ENCODE measurements at regions not wholly inside any gene's neighbourhood (a gene's known extent, or its start where the extent isn't known, plus 50 kb on each side); places are given as distances from the start of the nearest gene placed in this dataset.
A peak's percentile ranks its signal among the peaks of the same experiment; 100 is the strongest.

DNA sequence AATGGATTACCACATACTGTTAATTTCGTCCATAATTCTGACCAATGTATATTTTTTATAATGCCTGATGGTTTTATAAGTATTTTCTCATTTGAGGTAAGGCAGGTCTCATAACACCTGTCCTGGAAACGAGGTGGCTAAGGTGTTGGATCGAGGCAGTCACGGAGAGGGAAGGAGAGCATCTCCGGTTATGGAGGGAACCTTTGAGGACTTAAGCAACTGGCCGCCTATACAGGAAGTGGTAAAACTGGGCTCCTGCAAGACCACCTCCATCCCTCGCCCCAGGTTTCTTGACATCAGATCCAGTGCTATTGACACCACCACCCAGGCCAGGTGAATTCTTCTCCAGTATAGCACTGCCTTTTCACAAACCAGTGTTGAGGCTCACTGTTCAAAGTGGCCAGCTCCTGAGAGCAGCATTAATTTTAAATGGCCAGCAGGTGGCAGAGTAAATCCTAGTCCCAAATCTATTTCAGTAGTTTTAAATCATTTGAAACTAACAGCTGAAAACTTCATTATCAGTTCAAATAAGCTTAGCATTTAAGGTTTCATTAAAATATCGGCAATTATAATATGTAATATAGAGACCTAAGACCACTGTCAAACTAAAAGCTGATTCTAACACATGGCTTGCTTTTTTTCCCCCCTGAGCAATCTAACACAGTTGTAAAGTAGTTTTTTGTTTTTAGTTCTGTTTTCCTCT, 100.8 kb downstream of the PPM1A start:
- no peak for ATAC-seq
- peak; percentile 17 for DNase-seq
- H3K36me3 Mint-ChIP-seq (ENCODE audit: low read depth): no peaks in the 10 kb centered on the region
- no peaks in the 10 kb centered on the region for H3K9me3 Mint-ChIP-seq
- H3K4me3 Mint-ChIP-seq: no peak overlapping the region
- H3K4me1 Mint-ChIP-seq: no peaks in the 10 kb centered on the region
- H3K27me3 Mint-ChIP-seq: no peaks in the 10 kb centered on the region
- no peak overlapping the region for H3K27ac Mint-ChIP-seq

DNA sequence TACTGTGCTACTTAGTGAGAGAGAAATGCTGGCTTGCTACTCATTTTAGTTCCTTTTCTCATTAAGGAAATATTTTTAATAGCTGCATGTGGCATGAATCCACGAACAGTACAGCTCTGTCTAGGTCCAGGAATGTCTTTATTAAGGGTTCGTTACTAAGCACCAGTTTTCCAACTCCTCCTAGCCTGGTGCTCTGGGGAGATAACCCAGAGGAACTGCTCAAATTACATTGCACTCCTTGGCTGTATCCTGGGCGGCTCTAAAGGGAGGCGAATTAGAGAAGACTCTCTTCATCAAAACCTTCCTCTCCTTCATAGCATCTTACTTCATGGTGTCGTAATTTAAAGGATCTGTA, 101.3 kb downstream of the PPM1A start:
- ATAC-seq (no peak), DNase-seq (no peak)
- Mint-ChIP-seq H3K27ac (no peak overlapping the region), H3K4me3 (no peak overlapping the region), H3K36me3 (ENCODE audit: low read depth) (no peaks in the 10 kb centered on the region), H3K4me1 (no peaks in the 10 kb centered on the region), H3K9me3 (no peaks in the 10 kb centered on the region), H3K27me3 (no peaks in the 10 kb centered on the region)

DNA sequence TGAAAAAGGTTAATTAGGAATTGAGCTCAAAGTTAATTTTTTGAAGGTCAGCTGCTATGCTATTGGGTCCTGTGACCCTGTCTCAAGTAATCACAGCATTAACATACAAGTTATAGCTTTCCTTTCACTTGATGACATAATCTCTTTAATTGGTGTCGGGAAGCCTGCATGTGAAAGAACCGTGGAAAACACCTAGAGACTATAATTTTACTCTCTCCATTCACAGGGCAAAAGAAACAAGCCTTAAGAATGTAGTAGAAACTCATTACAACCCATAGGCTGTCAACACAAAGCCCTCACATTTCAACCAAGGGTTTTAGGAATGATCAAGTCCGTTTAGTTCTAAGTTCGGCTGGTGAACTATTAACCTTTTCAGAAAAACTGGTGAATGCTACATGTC, 104.4 kb downstream of the PPM1A start:
- no peak overlapping the region for H3K4me3 Mint-ChIP-seq
- H3K27me3 Mint-ChIP-seq: no peaks in the 10 kb centered on the region

DNA sequence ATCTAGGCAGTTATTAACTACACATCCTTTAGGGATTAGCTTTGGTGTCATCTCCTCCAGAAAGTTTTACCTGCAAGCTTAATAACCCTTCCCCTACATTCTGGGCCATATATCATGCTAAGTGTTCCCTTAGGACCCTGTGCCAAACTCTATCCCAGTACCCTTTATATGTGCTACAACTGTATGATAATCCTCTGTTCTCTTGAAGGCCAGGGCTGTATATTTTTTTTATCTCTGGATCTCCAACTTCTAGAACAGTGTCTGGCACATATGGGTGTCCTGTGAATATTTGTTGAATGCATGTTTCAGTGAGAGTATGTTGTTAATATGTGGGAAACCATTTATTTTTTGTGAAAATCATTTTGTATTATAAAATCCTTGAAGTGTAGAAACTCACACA, 106.7 kb downstream of the PPM1A start:
- Mint-ChIP-seq H3K27ac (no peak overlapping the region), H3K36me3 (ENCODE audit: low read depth) (no peaks in the 10 kb centered on the region), H3K4me3 (no peak overlapping the region), H3K4me1 (no peaks in the 10 kb centered on the region), H3K9me3 (no peaks in the 10 kb centered on the region), H3K27me3 (no peaks in the 10 kb centered on the region)
- ATAC-seq: no peak
- DNase-seq: no peak

More for the DNA sequence above, 104.4 kb downstream of the PPM1A start:
- no peaks in the 10 kb centered on the region for H3K9me3 Mint-ChIP-seq
- ATAC-seq: no peak
- no peak for DNase-seq
- no peak overlapping the region for H3K27ac Mint-ChIP-seq
- H3K36me3 Mint-ChIP-seq (ENCODE audit: low read depth): no peaks in the 10 kb centered on the region
- H3K4me1 Mint-ChIP-seq: no peaks in the 10 kb centered on the region

DNA sequence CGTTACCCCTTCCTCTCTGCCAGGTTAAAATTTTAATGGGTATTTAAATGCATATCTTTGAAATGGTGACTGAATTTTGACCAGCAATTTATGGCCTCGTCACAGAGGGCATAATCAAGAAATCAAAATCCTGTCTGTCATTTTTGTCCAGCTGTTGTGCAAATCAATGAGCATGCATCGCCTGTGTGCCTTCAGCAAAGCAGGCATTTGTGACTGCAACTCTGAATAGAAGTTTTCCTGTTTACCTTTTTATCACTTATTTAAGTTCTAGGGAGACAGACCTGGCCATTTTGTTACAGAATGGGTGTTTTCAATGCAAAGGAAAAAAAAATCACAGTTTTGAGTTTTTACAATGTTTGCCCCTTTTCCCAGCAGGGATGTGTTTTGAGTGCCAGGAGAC, 107.4 kb downstream of the PPM1A start:
- DNase-seq (no peak), ATAC-seq (no peak)
- H3K4me1 Mint-ChIP-seq: no peaks in the 10 kb centered on the region
- no peak overlapping the region for H3K27ac Mint-ChIP-seq
- no peak overlapping the region for H3K4me3 Mint-ChIP-seq
- no peaks in the 10 kb centered on the region for H3K36me3 Mint-ChIP-seq (ENCODE audit: low read depth)
- H3K9me3 Mint-ChIP-seq: no peaks in the 10 kb centered on the region
- H3K27me3 Mint-ChIP-seq: no peaks in the 10 kb centered on the region

DNA sequence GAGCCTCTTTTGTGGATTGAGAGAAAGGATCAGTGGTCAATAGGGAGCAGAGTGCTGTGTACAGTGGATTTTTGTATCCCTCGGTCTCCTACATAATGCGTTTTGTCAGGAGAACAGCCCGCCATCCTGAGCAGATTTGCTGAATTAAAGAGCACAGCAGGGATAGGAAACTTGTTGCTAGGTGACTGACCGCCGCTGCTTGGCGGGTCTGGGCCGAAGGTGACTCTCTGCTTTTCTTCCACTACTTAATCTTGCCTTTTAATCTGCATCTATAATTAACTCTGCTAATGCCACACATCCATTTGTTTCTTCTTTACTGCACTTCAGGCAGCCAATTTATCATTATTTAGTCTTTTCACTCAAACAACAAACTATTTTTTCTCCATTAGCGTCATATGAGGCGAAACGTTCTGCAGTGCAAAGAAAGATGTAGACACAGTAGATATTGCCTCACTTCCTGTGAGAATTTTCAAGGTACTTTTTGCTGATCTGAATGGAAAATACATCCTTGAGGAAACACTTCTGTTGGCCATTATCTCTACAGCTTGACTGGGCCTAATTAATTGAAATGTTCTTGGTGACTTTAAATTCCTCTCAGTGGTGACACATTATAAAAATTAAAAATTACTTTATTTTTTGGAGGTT, 108.0 kb downstream of the PPM1A start:
- ATAC-seq (no peak), DNase-seq (no peak)
- no peak overlapping the region for H3K27ac Mint-ChIP-seq

DNA sequence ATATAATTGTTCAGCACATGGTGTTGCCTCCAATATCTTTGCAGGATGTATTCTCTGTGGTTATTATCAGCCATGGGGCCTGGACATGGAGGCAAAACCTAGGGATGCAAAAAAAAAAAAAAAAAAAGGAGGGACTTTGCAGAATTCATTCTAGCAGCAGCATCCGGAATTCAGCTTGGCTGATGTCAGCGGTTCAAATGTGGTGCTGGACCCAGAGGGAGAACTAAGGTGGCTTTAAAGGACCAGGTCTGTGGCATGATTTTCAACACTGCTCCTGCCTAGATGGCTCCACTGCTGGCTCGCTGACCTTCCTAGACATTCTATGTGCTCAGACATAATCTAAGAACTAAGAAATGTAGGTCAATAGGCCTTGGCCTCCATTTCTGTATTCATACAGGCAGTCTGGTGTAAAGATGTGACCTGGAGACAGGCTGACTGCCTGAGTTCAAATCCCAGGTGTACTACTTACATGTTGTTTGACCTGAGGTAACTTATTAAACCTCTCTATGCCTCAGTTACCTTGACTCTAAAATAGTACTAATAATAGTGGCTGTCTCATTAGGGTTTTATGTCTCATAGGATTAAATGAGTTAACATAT, 108.6 kb downstream of the PPM1A start:
- Mint-ChIP-seq H3K36me3 (ENCODE audit: low read depth) (no peaks in the 10 kb centered on the region), H3K27me3 (no peaks in the 10 kb centered on the region), H3K27ac (no peak overlapping the region), H3K9me3 (no peaks in the 10 kb centered on the region), H3K4me1 (no peaks in the 10 kb centered on the region), H3K4me3 (no peak overlapping the region)
- ATAC-seq (no peak), DNase-seq (no peak)

More for the DNA sequence above, 108.0 kb downstream of the PPM1A start:
- Mint-ChIP-seq H3K9me3 (no peaks in the 10 kb centered on the region), H3K27me3 (no peaks in the 10 kb centered on the region), H3K4me1 (no peaks in the 10 kb centered on the region), H3K36me3 (ENCODE audit: low read depth) (no peaks in the 10 kb centered on the region), H3K4me3 (no peak overlapping the region)

DNA sequence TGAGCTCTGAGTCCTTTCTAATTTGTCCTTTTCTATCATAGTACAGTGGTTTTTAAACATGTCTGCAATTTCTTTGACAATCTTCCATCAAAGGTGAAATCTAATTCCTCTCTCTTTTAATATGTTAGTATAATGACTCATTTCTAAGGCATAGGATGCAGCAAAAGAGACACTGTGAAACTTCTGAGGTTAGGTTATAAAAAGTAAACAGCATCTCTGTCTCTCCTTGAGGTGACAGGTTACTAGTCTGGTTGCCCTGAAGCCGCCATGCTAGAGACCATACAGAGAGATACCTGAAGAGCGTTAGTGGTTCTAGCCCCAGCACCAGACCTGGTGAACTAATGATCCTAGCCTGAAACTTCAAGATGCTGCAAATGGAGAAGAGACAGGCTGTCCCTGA, 114.3 kb downstream of the PPM1A start:
- no peak overlapping the region for H3K27ac Mint-ChIP-seq
- ATAC-seq: no peak
- no peaks in the 10 kb centered on the region for H3K36me3 Mint-ChIP-seq (ENCODE audit: low read depth)
- DNase-seq: no peak
- no peaks in the 10 kb centered on the region for H3K9me3 Mint-ChIP-seq
- H3K4me1 Mint-ChIP-seq: no peaks in the 10 kb centered on the region
- peaks cover 15% of the 10 kb centered on the region for H3K27me3 Mint-ChIP-seq
- H3K4me3 Mint-ChIP-seq: no peak overlapping the region

DNA sequence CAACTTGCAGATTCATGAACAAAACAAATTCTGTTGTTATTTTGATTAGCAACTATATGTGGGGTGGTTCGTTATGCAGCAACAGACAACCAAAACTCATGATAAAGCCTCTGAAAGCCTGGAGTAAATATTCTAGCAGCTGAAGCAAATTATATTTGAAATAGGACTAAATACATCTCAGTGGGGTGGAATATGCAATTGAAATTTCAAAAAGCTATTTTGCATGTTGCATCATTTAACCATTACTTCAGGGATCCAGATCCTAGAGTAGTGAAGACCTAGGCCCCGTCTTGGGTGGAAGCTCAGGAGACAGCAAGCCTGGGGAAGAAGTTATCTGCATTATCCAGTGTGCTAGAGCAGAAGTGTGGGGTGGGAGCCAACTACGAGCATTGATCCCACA, 114.7 kb downstream of the PPM1A start:
- H3K27me3 Mint-ChIP-seq: peaks cover 15% of the 10 kb centered on the region
- no peaks in the 10 kb centered on the region for H3K4me1 Mint-ChIP-seq
- no peak overlapping the region for H3K4me3 Mint-ChIP-seq
- DNase-seq: no peak
- H3K36me3 Mint-ChIP-seq (ENCODE audit: low read depth): no peaks in the 10 kb centered on the region
- ATAC-seq: no peak
- H3K9me3 Mint-ChIP-seq: no peaks in the 10 kb centered on the region
- no peak overlapping the region for H3K27ac Mint-ChIP-seq

DNA sequence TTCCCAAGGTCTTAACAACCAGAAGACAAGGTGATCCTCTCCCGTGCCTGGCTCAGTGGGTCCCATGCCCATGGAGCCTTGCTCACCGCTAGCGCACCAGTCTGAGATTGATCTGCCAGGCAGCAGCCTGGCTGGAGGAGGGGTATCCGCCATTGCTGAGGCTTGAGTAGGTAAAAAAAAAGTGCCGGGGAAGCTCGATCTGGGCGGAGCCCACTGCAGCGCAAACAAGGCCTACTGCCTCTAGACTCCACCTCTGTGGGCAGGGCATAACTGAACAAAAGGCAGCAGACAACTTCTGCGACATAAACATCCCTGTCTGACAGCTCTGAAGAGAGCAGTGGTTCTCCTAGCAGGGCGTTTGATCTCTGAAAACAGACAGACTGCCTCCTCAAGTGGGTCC, 104.0 kb downstream of the C14orf39 start:
- Mint-ChIP-seq H3K36me3 (ENCODE audit: low read depth) (no peaks in the 10 kb centered on the region), H3K27me3 (peaks cover 16% of the 10 kb centered on the region), H3K4me3 (no peak overlapping the region), H3K4me1 (no peaks in the 10 kb centered on the region), H3K9me3 (peaks cover 3% of the 10 kb centered on the region), H3K27ac (no peak overlapping the region)
- ATAC-seq (no peak), DNase-seq (no peak)

Measured in activated naive CD8-positive, alpha-beta T cell treated with anti-CD3 and anti-CD28 coated beads, Interleukin-2, amount 50 U/mL, for 24 hours (primary cell).